Activated B cell treated with CpG ODN at 0.5 μM for 24 hours (primary cell): ENCODE measurements at regions not wholly inside any gene's neighbourhood (a gene's known extent, or its start where the extent isn't known, plus 50 kb on each side); places are given as distances from the start of the nearest gene placed in this dataset.

Experiments used
- ATAC-seq: fragments of 200-7000 bp; cut with Tn5 transposase; one replicate; pipeline ENCODE4 v1.10.0; 2021; ENCODE audit warnings: low read depth, mild to moderate bottlenecking, moderate library complexity
- CTCF ChIA-PET: fragments of 350-600 bp; sonication (Branson Sonifier 250); formaldehyde crosslinking; loops from one replicate; lab custom pipeline; 2021; ENCODE audit warnings: antibody characterized with exemption; lab: Charles Lee
- POLR2A ChIA-PET: fragments of 350-600 bp; sonication (Branson Sonifier 250); formaldehyde crosslinking; loops from one replicate; lab custom pipeline; 2021; ENCODE audit warnings: antibody characterized with exemption; lab: Charles Lee
- DNase-seq: peaks from one replicate; pipeline ENCODE4 v3.0.0; 2022
- H3K27ac Mint-ChIP-seq: one replicate; pipeline ENCODE4 v1.8.0; 2020; ENCODE audit warnings: mixed read lengths
- H3K27me3 Mint-ChIP-seq: one replicate; pipeline ENCODE4 v1.8.0; 2021; ENCODE audit warnings: mixed read lengths
- H3K36me3 Mint-ChIP-seq: one replicate; pipeline ENCODE4 v1.8.0; 2021; ENCODE audit warnings: low read depth, mixed read lengths
- H3K4me1 Mint-ChIP-seq: one replicate; pipeline ENCODE4 v1.8.0; 2021; ENCODE audit warnings: mixed read lengths
- H3K4me3 Mint-ChIP-seq: one replicate; pipeline ENCODE4 v1.8.0; 2020; ENCODE audit warnings: mild to moderate bottlenecking, mixed read lengths
- H3K9me3 Mint-ChIP-seq: one replicate; pipeline ENCODE4 v1.8.0; 2020; ENCODE audit warnings: mixed read lengths
- intact Hi-C: fragments of 100-400 bp; cut with micrococcal nuclease; formaldehyde crosslinking; loops from one replicate; pipeline ENCODE4 v1.15.1; 2024
- TF ChIP-seq, protein P1 (sequence below): fragments of 200-600 bp; IDR thresholded peaks from one replicate; pipeline ENCODE4 v1.8.0; 2022; ENCODE audit warnings: antibody characterized with exemption, mild to moderate bottlenecking

DNA sequence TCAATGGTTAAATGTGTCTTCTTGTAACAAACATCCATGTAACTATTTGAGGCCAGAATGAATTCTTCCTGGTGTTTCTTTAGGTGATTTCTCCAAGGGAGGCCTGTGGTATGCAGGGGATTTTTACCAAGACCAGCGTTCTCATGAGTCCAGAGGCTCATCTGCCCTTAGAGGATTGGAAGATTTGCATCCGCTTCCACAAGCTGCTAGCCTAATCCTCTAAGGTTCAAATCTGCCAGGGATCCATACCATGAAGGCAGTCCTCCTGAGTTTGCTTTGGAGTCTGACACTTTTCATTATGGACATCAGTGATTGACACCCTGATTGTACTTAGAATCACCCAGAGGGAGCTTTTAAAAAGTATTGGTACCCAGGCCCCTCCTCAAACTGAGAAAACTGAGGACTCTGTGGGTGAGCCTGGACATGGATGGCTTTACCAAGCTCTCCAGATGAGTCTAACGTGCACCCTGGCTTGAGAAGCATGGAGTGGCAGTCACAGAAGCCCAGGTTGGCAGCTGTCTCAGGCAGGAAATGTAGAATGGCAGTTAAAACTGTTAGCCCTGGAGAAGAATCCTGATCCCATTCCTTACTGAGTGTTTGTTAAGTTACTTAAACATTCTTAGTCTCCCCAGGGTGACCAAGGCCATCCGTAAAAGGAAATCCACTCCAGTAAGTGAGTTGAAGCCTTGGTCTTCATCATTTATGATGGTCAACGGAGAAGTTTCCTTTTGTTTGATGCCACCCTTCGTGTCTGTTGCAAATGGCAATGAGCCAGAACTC is 95.3 kb upstream of the RMDN2 start:
- TF ChIP-seq, protein P1, sequence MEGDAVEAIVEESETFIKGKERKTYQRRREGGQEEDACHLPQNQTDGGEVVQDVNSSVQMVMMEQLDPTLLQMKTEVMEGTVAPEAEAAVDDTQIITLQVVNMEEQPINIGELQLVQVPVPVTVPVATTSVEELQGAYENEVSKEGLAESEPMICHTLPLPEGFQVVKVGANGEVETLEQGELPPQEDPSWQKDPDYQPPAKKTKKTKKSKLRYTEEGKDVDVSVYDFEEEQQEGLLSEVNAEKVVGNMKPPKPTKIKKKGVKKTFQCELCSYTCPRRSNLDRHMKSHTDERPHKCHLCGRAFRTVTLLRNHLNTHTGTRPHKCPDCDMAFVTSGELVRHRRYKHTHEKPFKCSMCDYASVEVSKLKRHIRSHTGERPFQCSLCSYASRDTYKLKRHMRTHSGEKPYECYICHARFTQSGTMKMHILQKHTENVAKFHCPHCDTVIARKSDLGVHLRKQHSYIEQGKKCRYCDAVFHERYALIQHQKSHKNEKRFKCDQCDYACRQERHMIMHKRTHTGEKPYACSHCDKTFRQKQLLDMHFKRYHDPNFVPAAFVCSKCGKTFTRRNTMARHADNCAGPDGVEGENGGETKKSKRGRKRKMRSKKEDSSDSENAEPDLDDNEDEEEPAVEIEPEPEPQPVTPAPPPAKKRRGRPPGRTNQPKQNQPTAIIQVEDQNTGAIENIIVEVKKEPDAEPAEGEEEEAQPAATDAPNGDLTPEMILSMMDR = no peak
- ATAC-seq (no peak), DNase-seq (no peak)
- Mint-ChIP-seq H3K27me3 (no peaks in the 10 kb centered on the region), H3K36me3 (no peaks in the 10 kb centered on the region), H3K9me3 (no peaks in the 10 kb centered on the region), H3K4me3 (no peak overlapping the region), H3K27ac (no peak overlapping the region), H3K4me1 (peaks cover 1% of the 10 kb centered on the region)
- intact Hi-C loops = no loop called here
- ChIA-PET CTCF (interaction anchor here (1.1 to 11.1 kb wide), 3 partner anchors 12 to 432 kb away, joined by 3 to 289 read pairs (median 156); no protein-coding TSS in a partner anchor), POLR2A (no interaction called here)

DNA sequence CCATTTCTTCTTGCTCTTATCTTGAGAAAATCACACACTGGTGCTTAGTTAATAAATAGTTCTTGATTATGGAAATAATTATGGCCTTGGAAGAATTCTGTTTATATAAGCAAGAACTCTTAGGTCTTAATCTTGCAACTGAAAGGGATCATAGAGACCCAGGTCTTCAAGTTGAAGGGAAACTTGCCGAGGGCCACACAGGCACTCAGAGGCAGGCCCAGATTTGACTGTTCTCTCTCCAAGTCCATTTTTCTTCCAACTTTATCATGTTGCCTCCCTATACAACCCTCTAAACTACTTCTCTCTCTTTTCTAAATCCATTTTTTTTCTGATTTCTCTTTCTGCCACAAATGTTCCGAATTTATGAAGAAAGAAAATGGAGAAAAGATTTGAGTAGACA is 94.5 kb upstream of the RMDN2 start:
- Mint-ChIP-seq H3K27me3 (no peaks in the 10 kb centered on the region), H3K36me3 (no peaks in the 10 kb centered on the region), H3K4me3 (no peak overlapping the region), H3K27ac (no peak overlapping the region), H3K9me3 (no peaks in the 10 kb centered on the region), H3K4me1 (peaks cover 1% of the 10 kb centered on the region)
- CTCF ChIA-PET = interaction anchor here (1.1 to 11.1 kb wide), 4 partner anchors 13 to 662 kb away, joined by 3 to 289 read pairs (median 83); no protein-coding TSS in a partner anchor
- intact Hi-C loops = no loop called here
- ATAC-seq (no peak), DNase-seq (no peak)
- POLR2A ChIA-PET = interaction anchor here (2.7 to 2.8 kb wide), 2 partner anchors 415 to 435 kb away, joined by 14 to 17 read pairs; no protein-coding TSS in a partner anchor
- TF ChIP-seq, protein P1 = no peak

DNA sequence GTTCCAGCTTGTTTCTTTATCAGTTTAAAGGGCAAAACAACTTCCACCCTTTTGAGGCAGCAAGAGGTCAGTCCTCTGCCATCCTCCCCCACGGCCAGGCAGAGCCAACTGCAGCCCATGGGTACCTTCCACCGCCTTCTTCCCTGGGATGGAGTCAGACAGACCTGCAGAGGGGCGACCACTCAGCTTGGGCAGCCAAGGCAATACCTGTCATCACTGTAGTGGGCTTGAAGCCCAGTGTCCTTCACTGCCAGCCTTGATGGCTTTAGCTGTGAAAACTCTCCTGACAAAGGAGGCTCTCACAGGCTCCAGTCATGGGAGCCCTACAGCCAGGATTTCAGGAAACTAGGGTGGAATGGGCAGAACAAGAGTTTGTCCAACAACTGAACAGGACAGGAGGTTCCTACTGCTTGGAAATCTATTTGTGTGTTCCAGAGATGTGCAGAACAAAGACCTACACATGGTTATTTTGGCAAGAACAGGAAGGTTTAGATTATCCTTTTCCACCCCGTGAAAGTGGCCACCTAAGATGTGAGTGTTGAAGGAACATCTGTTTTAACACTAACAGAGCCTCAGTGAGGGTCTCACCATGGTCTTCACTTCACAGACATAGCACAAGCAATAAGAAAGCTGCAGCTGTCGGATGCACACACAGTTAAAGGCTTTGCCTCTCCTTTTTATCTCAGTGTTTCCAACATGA is 93.9 kb upstream of the RMDN2 start:
- TF ChIP-seq, protein P1 = no peak
- H3K27me3 Mint-ChIP-seq = no peaks in the 10 kb centered on the region
- H3K4me1 Mint-ChIP-seq = peaks cover 1% of the 10 kb centered on the region
- H3K36me3 Mint-ChIP-seq = no peaks in the 10 kb centered on the region
- ChIA-PET POLR2A (interaction anchor here (2.7 to 2.8 kb wide), 2 partner anchors 416 to 435 kb away, joined by 14 to 17 read pairs; no protein-coding TSS in a partner anchor), CTCF (interaction anchor here (1.1 to 11.1 kb wide), 13 partner anchors 9 to 662 kb away, joined by 3 to 289 read pairs (median 6); no protein-coding TSS in a partner anchor)
- ATAC-seq (no peak), DNase-seq (no peak)
- H3K27ac Mint-ChIP-seq = no peak overlapping the region
- no peak overlapping the region for H3K4me3 Mint-ChIP-seq
- intact Hi-C loops = no loop called here
- no peaks in the 10 kb centered on the region for H3K9me3 Mint-ChIP-seq

GRCh38 chr2:37832590-37833197 is 92.4 kb upstream of the RMDN2 start:
- ATAC-seq = peak; percentile 96
- Mint-ChIP-seq H3K9me3 (no peaks in the 10 kb centered on the region), H3K27ac (no peak overlapping the region), H3K36me3 (no peaks in the 10 kb centered on the region), H3K4me1 (peaks cover 1% of the 10 kb centered on the region), H3K27me3 (no peaks in the 10 kb centered on the region), H3K4me3 (no peak overlapping the region)
- peak; percentile 61 for DNase-seq
- POLR2A ChIA-PET = interaction anchor here (2.7 to 2.8 kb wide), 2 partner anchors 417 to 437 kb away, joined by 14 to 17 read pairs; no protein-coding TSS in a partner anchor
- CTCF ChIA-PET = interaction anchor here (0.5 to 11.1 kb wide), 48 partner anchors 10 to 664 kb away, joined by 3 to 289 read pairs (median 4); partner anchors contain the start of gene CDC42EP3
- intact Hi-C loops = loop anchor here (1.0 to 2.0 kb wide), 8 partner anchors 45 to 664 kb away; no protein-coding TSS in a partner anchor
- TF ChIP-seq, protein P1 = peak; percentile 55
